GM19023 (cell line): ENCODE measurements at regions not wholly inside any gene's neighbourhood (a gene's known extent, or its start where the extent isn't known, plus 50 kb on each side); places are given as distances from the start of the nearest gene placed in this dataset.
"Not testable (repeated sequence)": the region's sequence is repeated elsewhere in the genome, so short reads cannot be mapped to it uniquely, and the experiment has no call there.

Source experiments
- ATAC-seq: cut with Tn5 transposase; IDR thresholded peaks from one replicate; pipeline ENCODE4 v1.9.1; 2021; ENCODE audit warnings: mild to moderate bottlenecking, moderate library complexity; ENCODE audit not compliant: unreplicated experiment

DNA sequence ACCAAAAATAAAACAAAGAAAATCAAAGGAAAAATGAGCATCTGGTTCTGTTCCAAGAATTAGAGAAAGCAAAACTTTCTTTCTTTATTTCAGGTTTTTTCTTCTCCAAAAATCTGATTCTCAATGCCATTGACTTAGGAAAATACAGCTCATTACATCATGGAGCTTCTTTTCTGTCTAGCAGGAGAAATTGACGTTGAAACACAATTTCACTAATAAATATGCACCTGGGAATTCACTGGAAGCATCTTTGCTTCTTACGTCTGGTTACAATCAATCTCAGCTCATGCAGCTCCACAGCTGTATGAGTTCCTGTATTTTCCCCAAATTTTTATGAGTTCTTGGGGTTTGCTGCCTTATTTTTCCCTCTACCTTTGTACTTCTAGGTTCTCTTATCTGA lies 1568.6 kb upstream of the GOT2 start:
- no peak for ATAC-seq

DNA sequence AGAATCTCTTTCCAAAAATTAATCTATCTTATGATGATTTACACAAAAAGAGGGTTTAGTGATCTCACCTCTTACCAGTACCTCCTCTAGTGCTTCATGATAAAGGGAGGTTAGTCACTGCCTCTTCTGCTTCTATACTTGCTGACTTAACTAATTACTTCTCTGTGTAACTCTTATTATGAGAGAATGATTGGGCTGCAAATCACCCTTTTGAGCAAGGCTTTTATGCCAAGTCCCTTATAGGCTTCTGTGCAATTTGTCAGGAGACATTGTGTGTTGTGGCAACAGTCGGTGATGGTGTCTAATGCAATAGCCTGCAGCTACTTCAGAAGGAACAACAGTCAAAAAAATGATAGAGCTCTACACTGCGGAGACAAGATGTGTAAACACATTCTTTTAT lies 1568.1 kb upstream of the GOT2 start:
- ATAC-seq: no peak

DNA sequence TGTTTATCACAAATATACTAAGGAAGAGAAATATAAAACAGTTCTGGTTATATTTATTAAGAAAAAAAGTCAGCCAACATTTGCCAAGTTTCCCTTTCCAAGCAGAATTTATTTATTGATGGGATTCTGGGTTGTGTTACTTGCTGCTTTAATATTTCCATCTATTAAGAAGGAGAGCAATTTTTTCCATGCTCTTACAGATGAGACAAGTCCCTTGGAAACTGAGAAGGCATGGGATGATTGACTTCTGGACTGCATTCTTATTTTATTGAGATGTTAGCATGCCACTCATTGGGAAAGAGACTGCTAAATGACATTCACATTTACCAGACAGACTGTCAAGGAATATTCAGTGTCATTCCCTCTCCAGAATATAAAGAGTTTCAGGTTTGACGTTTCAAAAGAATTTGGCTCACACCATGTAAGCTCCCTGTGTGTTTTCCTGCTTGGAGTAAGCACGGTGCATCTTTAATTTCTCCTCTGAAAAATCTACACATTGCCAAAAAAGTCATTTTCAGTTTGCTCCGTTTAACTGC lies 1565.2 kb upstream of the GOT2 start:
- ATAC-seq: no peak

DNA sequence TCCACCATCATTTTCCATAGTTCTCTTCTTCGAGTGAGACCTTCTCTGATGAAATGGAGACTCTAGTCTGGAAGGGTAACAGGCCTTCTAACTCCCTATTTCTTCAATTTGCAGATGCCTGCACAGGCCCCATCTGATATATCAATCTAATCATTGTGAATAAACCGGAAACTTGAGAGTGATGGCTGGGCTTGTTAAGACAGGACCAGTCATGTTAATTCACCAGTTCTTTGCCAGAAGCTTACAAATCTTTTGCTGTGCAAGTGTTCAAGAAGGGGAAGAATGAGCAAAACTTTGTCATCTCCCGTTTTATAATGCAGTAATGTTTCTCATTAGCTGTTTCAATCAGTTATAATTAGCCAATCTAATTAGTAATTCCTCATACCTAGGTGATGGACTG lies 1561.3 kb upstream of the GOT2 start:
- ATAC-seq: no peak

DNA sequence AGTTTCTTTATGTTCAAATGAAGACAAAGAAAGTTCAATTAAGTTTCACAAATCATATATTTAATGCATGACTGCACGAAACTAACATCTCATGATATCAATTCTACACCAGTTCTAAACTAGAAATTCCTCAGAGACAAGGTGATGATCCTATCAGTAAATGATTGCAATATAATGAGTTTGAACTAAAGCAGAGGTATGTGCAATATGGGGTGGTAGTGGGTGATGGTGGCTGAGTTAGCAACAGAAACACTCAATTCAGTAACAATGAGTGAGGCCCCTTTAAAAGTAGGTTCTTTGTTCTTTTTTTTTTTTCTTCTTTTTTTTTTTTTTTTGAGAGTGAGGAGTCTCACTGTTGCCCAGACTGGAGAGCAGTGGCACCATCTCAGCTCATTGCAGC lies 1551.7 kb upstream of the GOT2 start:
- ATAC-seq: no peak

DNA sequence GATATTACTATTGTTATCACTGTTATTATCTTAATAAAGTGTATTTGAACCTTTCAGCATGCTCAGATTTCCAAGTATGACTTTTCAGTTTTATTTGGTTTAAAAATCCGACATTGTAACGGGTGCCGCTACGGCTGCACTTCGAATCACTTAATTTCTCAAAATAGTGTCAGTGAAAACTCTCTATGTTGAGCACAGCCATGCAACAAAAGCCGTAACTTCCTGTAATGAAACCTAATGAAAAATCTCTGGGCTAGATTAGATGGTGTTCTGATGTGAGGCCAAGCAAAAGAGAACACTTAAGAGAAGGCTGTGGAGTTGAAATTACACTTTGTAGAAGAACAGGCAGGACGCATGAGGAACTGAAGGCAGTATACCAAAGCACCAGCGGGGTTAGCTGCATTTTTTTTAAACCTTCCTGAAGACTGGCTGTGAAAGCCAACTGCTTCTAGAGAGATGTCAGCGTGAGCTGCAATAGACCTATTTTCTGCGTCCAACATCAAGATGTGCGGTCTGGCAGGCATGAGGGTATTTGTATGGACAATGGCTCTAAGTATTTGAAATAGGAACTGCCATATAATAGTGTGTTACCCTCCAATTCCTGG lies 1545.0 kb upstream of the GOT2 start:
- no peak for ATAC-seq

DNA sequence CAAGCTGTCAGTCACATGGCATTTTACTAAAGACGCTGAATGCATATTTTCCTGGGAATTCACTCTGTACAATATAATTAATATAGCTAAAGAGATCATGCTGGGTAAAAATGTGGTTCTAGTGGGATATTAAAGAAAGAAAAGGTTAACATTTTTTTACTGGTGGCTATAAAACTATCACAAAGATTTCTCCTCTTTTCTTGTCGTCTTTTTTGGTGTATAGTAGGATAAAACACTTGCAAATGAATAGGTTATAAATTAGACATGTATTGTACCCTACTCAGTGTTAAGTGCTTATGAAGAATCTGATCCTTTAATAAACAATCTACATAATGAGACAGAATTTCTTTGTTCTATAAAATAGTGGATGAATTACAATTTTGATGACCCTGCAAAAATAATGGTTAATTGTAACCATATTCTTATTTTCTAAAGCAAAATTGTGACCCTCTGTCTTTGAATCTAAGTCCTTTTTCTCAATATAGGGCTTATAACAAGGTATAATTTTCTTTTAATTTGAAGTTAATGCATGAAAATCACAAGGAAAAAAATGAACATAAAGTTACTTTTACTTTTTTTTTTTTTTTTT lies 1540.4 kb upstream of the GOT2 start:
- no peak for ATAC-seq

DNA sequence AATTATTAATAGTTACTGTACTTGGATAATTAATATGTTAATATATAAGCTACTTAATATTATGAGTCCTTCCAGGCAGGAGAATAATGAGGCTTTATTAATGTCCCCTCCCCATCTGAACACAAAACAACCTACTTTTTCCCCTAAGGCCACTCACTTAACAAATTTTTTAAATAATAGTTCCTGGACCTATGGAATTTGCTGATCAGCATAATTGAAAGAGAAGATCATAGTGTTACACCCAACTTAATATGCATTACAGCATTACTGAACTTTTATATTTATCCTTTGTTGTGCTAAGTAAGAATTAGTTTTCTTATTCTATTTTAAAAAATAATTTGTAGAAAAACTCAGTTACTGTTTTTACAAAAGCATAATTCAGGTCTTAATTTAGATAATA lies 1537.7 kb upstream of the GOT2 start:
- ATAC-seq: no peak

DNA sequence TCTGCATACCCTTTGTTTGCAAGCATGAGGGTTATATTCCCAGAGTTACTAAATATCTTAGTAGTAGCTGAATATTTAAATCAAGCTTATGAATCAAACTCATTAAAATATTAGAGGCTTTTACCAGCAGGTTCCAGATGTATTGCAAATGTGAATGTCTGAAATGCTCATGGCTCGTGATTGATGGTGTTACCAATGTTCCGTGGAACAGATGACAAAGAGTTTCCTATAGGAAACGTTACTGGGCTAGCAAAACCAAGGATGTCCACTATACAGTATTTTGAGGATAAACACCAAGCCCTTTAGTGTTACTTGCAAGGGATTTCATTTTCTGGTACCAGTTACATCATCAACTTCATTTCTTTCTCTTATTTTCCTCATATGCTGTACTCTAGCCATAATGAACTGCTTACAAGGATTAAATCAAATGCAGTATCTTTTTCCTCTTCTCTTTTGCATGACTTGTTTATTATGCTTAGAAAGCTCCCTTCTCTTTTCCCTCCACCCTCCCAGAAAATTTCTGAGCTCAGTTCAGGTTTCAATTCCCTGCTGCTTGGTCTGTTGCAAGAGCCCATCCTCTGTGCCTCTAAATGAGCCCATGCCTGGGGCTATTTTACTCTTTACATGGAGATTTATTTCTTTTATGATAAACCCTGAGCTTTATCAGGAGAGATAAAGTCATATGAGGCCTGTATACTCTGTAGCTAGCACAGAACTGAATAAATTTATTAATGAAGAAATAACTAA lies 1537.1 kb upstream of the GOT2 start:
- no peak for ATAC-seq

DNA sequence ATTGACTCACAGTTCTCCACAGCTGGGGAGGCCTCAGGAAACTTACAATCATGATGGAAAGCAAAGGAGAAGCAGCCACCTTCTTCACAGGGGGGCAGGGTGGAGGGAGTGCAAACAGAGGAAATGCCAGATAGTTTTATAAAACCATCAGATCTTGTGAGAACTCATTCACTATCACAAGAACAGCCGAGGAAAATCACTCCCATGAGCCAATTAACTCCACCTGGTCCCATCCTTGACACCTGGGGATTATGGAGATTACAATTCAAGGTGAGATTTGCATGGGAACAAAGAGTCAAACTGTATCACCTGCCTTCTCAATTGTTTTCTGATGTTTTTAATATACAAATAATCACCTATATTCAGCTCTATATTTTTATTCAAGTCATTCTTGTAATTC lies 1527.3 kb upstream of the GOT2 start:
- no peak for ATAC-seq

DNA sequence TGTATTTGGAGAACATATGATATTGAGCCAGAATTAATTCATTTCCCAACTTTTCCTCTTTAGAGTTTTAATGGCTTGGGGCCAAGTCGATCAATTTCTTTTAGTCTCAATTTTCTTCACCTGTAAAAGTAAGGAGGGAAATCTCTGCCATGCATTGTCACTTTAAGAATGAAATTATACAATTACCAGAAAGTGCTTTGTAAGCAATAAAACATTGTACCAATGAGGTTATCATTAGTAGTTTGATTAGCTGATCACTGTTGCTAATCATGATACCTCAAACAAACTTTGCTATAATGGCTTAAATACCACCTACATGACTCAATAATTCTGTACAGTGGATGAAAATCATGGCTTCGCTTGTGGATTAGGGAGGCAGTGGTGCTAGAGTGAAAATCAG lies 1525.8 kb upstream of the GOT2 start:
- ATAC-seq: no peak

DNA sequence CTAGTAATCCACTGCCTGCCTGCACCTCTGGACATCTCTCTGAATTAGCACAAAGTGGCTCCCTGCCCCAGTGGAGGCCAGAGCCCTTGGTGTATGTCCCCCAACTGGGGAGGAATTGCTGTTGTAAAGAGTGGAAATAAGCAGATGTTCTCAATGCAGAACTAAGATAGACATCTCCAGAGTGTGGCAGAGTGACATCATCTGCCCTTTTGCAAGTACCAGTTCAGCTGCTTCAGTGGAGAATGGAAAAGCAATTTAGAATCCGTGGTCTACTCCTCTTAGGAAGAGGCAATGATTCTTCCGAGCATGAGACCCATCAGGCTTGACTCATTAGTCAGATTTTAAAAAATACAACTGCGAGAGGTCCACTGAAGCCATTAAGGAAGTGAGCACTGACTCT lies 1512.0 kb upstream of the GOT2 start:
- no peak for ATAC-seq

DNA sequence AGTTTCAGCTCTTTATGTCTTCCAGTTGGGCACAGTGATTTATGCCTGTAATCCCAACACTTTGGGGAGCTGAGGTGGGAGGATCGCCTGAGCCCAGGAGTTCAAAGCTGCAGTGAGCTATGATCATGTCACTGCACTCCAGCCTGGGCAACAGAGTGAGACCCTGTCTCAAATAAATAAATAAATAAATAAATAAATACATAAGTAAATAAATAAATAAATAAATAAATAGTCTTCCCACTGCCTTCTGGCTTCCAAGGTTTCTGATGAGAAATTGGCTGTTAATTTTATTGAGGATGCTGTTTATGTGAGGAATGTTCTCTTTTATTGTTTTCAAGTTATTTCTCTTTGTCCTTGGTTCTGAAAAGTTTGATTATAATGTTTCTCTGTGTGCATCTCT lies 1507.6 kb upstream of the GOT2 start:
- no peak for ATAC-seq

DNA sequence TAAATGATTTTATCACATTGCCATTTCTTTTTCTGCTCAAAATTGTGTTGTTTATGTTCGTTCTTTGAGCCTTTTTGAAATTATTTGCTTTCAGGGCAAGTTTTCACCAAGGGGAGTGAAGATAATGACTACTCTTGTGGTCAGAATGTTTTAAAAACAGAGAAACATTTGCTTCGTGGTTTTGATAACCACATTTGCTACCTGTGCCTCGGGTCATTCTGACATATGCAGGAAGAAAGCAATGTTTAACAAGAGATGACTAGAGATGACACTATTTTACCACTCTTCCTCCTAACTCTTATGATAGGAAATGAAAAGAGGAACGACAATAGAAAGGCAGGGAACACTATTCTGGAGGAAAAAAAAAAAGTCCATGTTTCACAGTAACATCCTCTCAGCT lies 1496.5 kb upstream of the GOT2 start:
- no peak for ATAC-seq

DNA sequence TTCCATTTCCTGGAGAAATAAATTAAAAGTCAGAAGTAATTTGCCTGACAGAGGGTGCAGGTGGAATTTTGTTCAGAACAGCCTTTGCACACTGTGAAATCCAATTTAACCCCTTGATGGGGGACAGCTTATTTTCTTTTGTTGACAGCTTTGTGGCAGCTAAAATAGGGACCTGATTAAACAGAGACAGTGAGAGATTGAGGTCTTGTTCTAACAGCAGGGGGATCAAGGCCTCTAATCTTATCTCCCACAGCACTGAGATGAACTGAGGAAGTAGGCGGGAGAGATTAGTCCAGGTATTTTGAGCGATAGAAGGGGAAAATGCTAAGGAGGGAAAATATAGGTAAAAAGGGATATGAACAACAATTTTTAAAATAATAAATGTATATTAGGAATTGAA lies 1491.4 kb upstream of the GOT2 start:
- no peak for ATAC-seq

DNA sequence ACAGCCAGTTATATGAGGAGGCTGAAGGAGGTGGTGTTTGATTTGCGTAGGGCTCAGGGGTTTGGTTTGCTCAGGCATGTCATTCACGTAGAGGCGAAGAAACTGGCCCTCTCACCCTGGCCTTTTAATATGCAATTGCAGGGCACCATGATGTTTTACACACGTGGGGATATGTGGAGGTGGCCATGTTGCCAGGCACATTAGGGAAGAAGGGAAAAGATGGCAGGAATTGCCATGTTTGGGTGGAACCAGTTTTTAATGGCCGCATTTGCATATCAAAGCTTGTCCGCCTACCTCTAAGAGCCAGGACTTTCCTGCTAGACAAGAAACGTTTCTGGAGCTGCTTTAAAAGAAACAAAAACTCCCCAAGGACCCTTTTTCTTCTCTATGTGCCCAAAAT lies 1483.7 kb upstream of the GOT2 start:
- no peak for ATAC-seq

DNA sequence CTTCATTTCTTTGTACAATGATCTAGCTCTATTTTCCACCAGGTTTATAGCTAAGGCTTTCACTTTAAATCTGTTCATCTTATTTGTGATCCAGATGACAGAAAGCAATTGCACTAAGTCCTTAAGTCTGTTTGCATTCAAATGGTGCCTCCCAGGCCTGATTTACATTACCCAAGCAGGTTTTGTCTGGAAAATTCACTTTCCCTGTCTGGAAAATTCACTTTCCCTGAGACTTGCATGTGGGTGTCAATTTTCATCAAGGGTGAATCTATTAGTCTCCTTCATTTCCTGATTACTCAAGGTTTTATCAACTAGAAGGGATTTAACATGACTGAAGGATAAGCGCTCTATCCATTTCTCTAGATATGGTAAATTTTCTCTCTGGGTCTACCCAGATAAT lies 1480.2 kb upstream of the GOT2 start:
- ATAC-seq: no peak

DNA sequence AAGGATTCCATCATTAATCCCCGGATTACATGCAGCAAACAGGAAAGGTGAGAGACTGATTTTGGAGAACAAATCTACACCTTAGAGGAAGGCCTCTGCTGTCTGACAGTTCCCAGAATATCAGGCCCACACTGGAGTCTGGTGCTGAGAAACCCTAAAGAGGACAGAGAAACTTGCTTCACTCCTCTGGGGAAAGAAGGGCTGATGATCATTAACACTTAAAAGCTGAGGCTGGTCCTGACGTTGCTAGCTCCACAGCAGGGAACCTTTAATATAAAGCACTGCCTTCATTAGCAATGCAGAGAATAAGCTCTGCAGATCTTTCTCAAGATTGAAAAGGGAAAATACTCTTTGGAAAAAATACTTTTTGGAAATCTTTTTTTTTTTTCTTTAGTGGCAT lies 1472.4 kb upstream of the GOT2 start:
- no peak for ATAC-seq

DNA sequence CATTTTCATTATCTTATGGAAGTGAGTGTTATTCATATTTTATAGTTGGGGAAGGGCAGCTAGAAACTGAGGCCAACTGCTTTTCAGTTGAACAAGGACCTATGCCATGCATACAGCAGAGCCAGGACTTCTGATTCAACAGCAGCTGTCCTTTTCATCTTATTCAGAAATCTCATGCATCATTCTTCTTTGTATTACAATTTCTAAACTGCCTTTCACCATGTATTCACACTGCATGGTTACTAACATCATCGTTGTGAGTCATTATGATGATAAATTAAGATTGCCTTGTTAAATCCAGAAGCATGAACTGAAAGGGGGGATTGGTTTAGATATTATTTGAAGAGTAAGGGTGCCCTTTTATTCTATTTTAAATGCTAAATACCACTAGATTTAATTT lies 1470.1 kb upstream of the GOT2 start:
- no peak for ATAC-seq

DNA sequence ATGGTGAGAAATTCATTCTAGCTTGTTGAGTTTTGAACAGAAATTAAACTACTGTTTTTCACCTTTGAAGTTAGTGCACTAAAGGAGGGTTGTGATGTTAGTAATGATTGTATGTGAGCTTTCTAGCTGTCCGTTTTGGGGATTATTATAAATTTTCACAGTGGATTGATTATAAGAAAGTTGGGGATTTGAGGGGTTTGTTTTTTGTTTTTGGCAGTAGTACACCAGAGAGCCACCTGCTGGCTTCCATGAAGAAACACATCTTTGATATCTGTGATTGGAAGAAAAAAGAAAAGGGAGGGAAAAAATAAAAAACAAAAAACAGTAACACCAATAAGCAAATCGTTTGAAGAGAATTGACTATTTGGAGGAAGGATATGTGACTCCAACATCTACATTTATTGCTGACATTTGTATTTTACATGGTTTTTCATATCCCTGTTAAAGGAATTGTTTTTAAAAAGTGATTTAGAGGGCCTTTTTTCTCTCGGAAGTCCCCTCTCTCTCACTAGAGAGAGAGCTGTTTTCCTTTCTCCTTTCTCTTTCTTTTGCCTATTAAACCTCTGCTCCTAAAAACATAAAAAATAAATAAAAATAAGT lies 1469.5 kb upstream of the GOT2 start:
- ATAC-seq: no peak

DNA sequence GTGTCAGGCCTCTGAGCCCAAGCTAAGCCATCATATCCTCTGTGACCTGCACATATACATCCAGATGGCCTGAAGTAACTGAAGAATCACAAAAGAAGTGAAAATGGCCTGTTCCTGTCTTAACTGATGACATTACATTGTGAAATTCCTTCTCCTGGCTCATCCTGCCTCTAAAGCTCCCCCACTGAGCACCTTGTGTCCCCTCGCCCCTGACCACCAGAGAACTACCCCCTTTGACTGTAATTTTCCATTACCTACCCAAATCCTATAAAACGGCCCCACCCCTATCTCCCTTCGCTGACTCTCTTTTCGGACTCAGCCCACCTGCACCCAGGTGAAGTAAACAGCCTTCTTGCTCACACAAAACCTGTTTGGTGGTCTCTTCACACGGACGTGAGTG lies 1466.6 kb upstream of the GOT2 start:
- ATAC-seq: not testable (repeated sequence)

DNA sequence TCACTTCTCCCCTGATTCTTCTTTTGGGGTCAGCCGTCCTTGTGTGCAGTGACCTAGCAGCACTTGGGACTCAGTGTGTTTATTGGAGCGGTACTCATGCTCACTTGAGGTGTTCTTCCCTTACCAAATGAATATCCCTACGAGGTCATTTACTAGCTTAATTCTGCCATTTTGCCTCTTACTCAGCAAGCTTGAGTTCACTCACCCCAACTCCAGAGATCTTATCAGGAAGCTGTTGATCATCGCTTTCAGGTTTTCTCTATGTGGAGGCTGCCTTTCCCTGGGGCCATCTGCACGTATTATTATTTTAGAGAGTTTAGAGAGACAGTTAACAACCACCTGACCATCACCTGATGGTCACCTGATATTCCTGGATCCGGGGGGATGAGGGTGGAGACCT lies 1466.0 kb upstream of the GOT2 start:
- ATAC-seq: no peak
